ENCODE measurements at regions not wholly inside any gene's neighbourhood (a gene's known extent, or its start where the extent isn't known, plus 50 kb on each side); places are given as distances from the start of the nearest gene placed in this dataset.
"Not testable (repeated sequence)": the region's sequence is repeated elsewhere in the genome, so short reads cannot be mapped to it uniquely, and the experiment has no call there.

DNA sequence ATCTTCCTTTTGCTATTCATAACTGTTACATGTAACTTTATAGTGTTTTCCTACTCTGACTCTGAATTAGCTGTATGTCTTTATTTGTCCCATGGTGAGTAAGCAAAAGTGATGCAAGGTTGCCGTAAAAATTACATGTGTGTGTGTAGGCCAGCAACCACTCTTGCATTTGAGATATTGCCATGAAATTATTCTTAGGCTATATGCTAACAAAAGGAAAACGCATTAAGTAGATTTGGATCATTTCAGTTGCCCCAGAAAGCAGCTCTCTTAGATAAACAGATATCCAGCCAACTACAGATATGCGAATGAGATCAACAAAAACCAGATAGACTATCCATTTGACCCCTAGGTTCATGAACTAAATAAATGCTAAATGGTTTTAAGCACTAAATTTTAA is 73.6 kb downstream of the CYLC2 start:
- DNase-seq (ENCODE audit: low spot score): no peak

GRCh38 chr9:103078581-103078980 is 83.4 kb downstream of the CYLC2 start:
- DNase-seq (ENCODE audit: low spot score): no peak

- no peak for DNase-seq (ENCODE audit: low spot score)
These were observed 87.4 kb downstream of the CYLC2 start for GRCh38 chr9:103082494-103082893.

DNA sequence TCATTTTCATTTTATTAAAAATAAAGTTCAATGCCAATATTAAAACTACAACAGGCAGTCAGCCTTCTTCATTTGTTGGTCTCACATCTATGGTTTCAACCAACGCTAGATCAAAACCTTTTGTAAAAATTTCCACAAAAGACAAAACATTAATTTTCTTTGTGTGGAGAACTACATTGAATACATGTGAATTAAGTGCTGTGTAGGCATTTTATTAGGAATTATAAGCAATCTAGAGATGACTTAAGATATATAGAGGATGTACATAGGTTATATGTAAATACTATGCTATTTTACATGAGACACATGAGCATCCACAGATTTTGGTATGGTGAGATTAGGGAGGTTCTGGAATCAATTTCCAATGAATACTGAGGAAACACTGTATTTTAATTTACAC is 94.2 kb downstream of the CYLC2 start:
- DNase-seq (ENCODE audit: low spot score): no peak

- no peak for DNase-seq (ENCODE audit: low spot score)
These were observed 109.0 kb downstream of the CYLC2 start for GRCh38 chr9:103104101-103104500.

DNA sequence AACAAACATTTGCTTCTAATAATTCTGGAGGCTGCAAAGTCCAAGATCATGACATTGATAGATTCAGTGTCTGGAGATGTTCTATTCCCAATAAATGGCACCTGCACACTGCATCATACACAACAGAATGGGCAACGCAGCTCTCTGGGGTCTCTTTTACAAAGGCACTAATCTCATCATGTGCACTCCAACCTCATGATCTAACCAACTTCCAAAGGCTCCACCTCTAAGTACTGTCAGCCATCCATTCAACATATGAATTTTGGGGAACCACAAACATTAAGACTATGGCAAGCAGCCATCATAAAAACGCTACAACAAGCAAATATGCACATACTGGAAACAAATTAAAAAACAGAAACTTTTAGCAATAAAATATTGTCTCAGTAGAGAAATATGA is 121.1 kb downstream of the CYLC2 start:
- no peak for DNase-seq (ENCODE audit: low spot score)

DNA sequence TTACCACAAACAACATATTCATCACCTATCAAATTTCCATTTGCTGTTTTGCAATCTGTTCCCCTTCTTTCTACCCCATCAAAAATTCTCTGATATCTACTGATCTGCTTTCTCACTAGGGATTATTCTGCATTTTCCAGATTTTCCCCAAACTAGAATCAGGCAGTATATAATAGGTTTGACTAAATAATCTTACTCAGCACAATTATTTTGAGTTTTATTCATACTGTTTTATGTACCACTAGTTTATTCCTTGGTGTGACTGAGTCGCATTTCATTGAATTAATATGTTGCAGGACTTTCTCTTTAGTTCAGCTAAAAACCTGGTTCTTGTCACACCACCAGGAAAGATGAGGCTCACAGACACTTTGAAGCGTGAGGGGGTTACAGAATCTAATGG is 131.4 kb downstream of the CYLC2 start:
- no peak for DNase-seq (ENCODE audit: low spot score)

- no peak for DNase-seq (ENCODE audit: low spot score)
These were observed 144.8 kb downstream of the CYLC2 start for GRCh38 chr9:103139891-103140290.

DNA sequence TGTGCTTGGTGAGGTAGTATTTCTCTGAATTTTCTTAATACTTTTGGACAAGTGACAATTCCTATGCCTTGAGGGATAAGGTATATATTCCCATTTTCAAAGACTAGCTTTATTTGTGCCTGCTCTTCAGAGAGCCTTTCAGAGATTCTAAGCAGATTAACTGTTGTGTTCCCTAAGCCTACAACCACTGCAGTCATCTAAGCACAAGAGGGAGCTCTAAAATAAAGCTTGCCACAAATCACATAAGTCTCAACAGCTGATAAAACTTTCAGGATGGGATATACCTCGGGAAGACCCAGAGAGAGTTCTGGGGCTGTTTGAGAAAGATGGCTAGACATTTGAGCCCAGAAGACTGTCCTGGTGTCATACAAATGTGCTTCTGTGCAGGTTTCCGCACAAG is 157.3 kb downstream of the CYLC2 start:
- DNase-seq (ENCODE audit: low spot score): no peak

- no peak for DNase-seq (ENCODE audit: low spot score)
These were observed 172.4 kb downstream of the CYLC2 start for GRCh38 chr9:103167530-103167929.

GRCh38 chr9:103168254-103168653 is 173.1 kb downstream of the CYLC2 start:
- DNase-seq (ENCODE audit: low spot score): no peak

- DNase-seq (ENCODE audit: low spot score): no peak
These were observed 174.7 kb downstream of the CYLC2 start for GRCh38 chr9:103169798-103170197.

DNA sequence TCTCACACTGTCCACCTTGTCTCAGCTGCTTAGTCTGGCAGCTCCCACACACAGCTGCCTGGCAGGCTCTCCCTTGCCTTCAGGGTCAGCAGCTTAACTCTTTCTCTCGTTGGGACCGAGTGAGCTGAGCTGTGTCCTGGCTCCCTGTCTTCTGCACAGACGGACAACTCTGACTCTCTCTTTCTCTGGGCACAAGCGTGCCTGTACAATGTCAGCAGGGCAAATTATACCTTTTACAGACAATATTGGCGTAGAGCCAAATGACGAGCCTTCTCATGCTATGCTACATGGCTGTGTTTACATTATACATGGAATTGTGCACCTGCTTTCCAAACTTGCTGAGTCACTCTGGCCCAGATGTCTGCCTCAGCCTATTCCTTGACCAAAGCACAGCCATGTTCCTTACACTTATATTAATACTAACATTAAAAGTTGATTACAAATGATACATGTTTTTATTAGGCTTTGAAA is 188.6 kb downstream of the CYLC2 start:
- DNase-seq (ENCODE audit: low spot score): no peak

DNA sequence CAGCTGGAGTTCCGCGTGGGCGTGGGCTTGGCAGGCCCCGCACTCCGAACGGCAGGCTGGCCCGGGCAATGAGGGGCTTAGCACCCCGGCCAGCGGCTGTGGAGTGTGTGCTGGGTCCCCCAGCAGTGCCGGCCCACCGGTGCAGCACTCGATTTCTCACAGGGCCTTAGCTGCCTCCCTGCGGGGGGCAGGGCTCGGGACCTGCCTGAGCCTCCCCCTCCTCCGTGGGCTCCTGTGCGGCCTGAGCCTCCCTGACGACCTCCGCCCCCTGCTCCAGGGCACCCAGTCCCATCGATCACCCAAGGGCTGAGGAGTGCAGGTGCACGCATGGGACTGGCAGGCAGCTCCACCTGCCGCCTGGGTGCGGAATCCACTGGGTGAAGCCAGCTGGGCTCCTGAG is 191.8 kb downstream of the CYLC2 start:
- DNase-seq (ENCODE audit: low spot score): no peak

GRCh38 chr9:103188781-103189350 is 193.7 kb downstream of the CYLC2 start:
- no peak for DNase-seq (ENCODE audit: low spot score)

DNA sequence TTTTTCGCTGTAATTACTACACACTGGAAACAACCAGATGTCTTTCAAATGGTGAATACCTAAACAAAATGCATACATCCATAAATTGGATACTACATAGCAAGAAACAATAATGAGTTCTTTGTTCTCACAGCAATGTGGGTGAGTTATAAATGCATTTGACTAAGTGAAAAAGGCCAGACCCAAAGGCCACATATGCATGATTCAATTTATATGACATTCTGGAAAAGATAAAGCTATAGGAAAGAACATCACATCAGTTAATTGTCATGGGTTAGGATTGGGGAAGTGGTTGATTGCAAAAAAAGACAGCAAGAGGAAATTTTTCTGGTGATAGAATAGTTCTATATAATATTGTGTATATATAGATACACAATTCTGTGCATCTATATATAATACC is 198.9 kb downstream of the CYLC2 start:
- DNase-seq (ENCODE audit: low spot score): no peak

DNA sequence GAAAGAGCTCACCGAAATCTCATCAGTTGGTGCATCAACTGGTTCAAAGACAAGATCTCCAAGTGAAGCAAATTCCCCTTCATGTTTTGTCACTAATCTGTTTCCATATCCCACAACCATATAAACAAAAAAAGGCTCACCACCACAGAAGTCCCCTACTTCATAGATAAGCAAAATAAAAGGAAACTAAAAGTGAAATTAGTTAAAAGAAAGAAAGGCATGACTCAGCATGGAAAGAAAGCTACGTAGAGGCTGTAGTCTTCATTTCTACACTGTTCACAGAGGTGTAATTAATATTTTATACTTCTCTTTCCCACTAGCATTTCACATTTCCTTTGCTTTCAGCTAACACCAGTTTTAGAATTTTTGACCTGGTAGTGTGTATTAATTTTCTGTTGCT is 208.0 kb downstream of the CYLC2 start:
- no peak for DNase-seq (ENCODE audit: low spot score)

- DNase-seq (ENCODE audit: low spot score): not testable (repeated sequence)
These were observed 210.9 kb downstream of the CYLC2 start for GRCh38 chr9:103205881-103206585.

- DNase-seq (ENCODE audit: low spot score): no peak
These were observed 215.5 kb downstream of the CYLC2 start for GRCh38 chr9:103210607-103211006.

GRCh38 chr9:103215197-103215596 is 220.1 kb downstream of the CYLC2 start:
- no peak for DNase-seq (ENCODE audit: low spot score)

- no peak for DNase-seq (ENCODE audit: low spot score)
These were observed 230.8 kb downstream of the CYLC2 start for GRCh38 chr9:103225702-103226646.

DNA sequence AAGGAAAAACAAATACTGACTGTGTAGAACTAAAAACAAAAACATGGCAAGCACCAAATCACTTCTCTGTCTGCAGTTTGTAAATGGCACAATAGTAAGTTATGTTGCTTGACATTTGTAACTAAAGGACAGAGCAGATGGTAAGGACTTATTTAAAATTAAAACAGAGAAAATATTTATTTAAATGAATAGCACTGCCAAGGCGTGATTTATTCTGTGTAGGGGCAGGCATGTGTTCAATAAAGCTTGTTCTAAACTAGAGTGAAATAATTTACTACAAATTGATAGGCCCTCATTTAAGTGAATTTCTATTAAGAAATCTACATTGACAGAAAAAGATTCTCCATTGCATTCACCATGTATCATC is 231.5 kb downstream of the CYLC2 start:
- no peak for DNase-seq (ENCODE audit: low spot score)

DNA sequence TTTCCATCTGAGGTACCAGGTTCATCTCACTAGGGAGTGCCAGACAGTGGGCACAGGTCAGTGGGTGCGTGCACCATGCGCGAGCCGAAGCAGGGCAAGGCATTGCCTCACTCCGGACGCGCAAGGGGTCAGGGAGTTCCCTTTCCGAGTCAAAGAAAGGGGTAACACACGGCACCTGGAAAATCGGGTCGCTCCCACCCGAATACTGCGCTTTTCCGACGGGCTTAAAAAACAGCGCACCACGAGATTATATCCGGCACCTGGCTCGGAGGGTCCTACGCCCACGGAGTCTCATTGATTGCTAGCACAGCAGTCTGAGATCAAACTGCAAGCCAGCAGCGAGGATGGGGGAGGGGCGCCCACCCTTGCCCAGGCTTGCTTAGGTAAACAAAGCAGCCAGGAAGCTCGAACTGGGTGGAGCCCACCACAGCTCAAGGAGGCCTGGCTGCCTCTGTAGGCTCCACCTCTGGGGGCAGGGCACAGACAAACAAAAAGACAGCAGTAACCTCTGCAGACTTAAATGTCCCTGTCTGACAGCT is 242.5 kb downstream of the CYLC2 start:
- not testable (repeated sequence) for DNase-seq (ENCODE audit: low spot score)

All from CD4-positive, alpha-beta T cell treated with Interleukin-15 for 4 hours (primary cell).